ENCODE measurements at regions not wholly inside any gene's neighbourhood (a gene's known extent, or its start where the extent isn't known, plus 50 kb on each side); places are given as distances from the start of the nearest gene placed in this dataset.

DNA sequence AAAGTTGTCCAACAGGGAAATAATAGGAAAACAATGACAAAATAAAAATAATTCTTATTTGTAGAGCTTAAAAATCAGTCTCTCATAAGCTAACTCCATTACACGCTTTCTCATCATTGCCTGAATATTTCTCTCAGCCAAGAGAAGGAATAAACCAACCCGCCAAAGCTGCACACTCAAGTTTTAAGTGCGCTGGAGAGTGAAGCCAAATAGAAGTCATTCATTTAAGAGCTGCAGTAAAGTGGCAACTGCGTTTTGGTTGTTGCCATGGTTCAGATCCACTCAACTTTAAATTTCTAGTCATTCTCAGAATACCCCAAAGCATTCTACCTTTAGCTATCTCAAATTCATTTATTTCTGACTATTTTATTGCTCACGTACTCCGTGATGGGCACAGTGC, 230.7 kb downstream of the CBLN4 start:
- H3K27ac ChIP-seq = no peak overlapping the region
- H3K9me3 ChIP-seq = no peaks in the 10 kb centered on the region
- no peaks in the 10 kb centered on the region for H3K36me3 ChIP-seq
- H3K27me3 ChIP-seq = no peaks in the 10 kb centered on the region
- H3K4me3 ChIP-seq = no peak overlapping the region
- 95 to 98% (median 97%) methylated on average over 6 of the region's 6 CpGs for WGBS, 3 donors
- no peak for DNase-seq
- TF ChIP-seq EP300 (IDR thresholded peaks at IDR 0.05) (no peak), POLR2A (IDR thresholded peaks at IDR 0.05) (no peak)
- TF ChIP-seq, protein P1, sequence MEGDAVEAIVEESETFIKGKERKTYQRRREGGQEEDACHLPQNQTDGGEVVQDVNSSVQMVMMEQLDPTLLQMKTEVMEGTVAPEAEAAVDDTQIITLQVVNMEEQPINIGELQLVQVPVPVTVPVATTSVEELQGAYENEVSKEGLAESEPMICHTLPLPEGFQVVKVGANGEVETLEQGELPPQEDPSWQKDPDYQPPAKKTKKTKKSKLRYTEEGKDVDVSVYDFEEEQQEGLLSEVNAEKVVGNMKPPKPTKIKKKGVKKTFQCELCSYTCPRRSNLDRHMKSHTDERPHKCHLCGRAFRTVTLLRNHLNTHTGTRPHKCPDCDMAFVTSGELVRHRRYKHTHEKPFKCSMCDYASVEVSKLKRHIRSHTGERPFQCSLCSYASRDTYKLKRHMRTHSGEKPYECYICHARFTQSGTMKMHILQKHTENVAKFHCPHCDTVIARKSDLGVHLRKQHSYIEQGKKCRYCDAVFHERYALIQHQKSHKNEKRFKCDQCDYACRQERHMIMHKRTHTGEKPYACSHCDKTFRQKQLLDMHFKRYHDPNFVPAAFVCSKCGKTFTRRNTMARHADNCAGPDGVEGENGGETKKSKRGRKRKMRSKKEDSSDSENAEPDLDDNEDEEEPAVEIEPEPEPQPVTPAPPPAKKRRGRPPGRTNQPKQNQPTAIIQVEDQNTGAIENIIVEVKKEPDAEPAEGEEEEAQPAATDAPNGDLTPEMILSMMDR (IDR thresholded peaks at IDR 0.05) = no peak
- H3K4me1 ChIP-seq (ENCODE audit: insufficient read depth) = peaks cover 2% of the 10 kb centered on the region
- intact Hi-C loops (cut with DNase I) = no loop called here

DNA sequence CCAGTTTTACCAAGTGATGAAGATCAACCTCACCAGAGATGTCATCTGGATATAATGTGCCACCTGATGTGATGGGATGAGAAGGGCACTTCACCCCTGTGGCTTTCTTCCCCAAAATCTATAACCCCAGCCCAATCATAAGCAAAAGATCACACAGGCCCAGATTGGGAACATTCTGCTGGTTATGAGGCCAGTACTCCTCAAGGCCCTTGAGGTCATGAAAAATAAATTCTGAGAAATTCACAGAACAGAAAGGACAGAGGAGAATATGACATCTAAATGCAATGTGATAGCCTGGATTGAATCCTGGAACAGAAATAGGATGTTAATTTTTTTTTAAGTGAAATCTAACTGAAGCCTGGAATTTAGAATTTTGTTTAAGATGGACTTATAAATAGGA, 243.5 kb downstream of the CBLN4 start:
- H3K9me3 ChIP-seq = peaks cover 0 to 8% of the 10 kb centered on the region in 2 donors

DNA sequence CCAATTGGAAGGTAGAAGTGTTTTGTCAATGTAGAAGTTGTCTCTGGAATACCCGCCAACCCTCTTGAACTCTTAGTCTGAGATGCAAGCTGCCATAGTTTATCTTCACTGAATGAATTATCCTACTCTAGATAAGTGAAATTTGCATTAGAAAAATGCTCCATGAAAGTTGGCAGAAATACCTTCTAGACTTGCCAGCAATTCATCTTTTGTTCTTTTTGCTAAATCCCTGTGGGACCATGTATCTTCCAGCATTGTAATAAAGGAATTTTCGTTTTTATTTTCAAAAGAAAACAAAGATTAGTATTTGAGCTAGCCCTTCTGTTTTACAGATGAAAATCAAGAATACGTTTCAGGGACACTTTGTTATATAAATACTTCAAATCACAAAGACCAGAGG, 244.2 kb downstream of the CBLN4 start:
- Histone ChIP-seq H3K36me3 (no peaks in the 10 kb centered on the region), H3K9me3 (peaks cover 0 to 8% of the 10 kb centered on the region in 2 donors), H3K4me3 (no peak overlapping the region), H3K27ac (peak overlapping the region in 1 of 2 donors; percentile 30), H3K27me3 (no peaks in the 10 kb centered on the region), H3K4me1 (ENCODE audit: insufficient read depth) (no peaks in the 10 kb centered on the region)
- TF ChIP-seq EP300 (IDR thresholded peaks at IDR 0.05) = no peak
- TF ChIP-seq, protein P1 (IDR thresholded peaks at IDR 0.05) = no peak
- TF ChIP-seq POLR2A (IDR thresholded peaks at IDR 0.05) = no peak
- DNase-seq = no peak
- intact Hi-C loops (cut with DNase I) = no loop called here
- 6 to 10% (median 8%) methylated on average over 3 of the region's 3 CpGs for WGBS, 3 donors

More for the DNA sequence above, 243.5 kb downstream of the CBLN4 start:
- no peaks in the 10 kb centered on the region for H3K4me1 ChIP-seq (ENCODE audit: insufficient read depth)
- H3K27ac ChIP-seq = peak overlapping the region in 1 of 2 donors; percentile 30
- H3K4me3 ChIP-seq = no peak overlapping the region
- TF ChIP-seq POLR2A (IDR thresholded peaks at IDR 0.05) = no peak
- TF ChIP-seq, protein P1 (IDR thresholded peaks at IDR 0.05) = no peak
- no peak for TF ChIP-seq EP300 (IDR thresholded peaks at IDR 0.05)
- H3K27me3 ChIP-seq = no peaks in the 10 kb centered on the region
- H3K36me3 ChIP-seq = no peaks in the 10 kb centered on the region
- no peak for DNase-seq
- intact Hi-C loops (cut with DNase I) = no loop called here

DNA sequence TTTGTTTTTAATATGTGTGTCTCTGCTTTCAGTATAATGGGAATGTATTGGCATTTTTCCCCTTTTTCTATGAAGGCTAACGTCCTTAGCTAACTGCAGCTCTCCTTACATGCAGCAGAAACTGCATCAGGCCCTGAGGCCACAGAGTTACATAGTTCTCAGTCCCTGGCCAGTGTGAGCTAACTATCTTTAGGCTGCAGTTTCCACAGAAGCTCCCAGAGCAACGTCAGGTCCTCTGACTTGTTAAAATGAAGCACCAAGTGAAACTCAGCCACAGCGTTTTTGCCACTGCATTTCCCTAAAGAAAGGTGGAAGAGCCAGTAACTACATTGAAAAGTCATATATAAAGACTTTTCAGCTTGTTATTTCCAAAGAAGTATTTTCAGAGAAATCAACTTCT, 244.7 kb downstream of the CBLN4 start:
- no peak overlapping the region for H3K4me3 ChIP-seq
- H3K27me3 ChIP-seq = no peaks in the 10 kb centered on the region
- no peak for TF ChIP-seq POLR2A (IDR thresholded peaks at IDR 0.05)
- TF ChIP-seq, protein P1 (IDR thresholded peaks at IDR 0.05) = no peak
- no peak for TF ChIP-seq EP300 (IDR thresholded peaks at IDR 0.05)
- no peak overlapping the region for H3K27ac ChIP-seq
- intact Hi-C loops (cut with DNase I) = no loop called here
- H3K9me3 ChIP-seq = peaks cover 0 to 8% of the 10 kb centered on the region in 2 donors
- DNase-seq = peak in 4 of 5 donors; percentile 21 to 40 (median 29)
- WGBS, 3 donors = 8 to 16% (median 12%) methylated on average over 3 of the region's 3 CpGs
- H3K36me3 ChIP-seq = no peaks in the 10 kb centered on the region
- H3K4me1 ChIP-seq (ENCODE audit: insufficient read depth) = no peaks in the 10 kb centered on the region
